ENCODE measurements at regions not wholly inside any gene's neighbourhood (a gene's known extent, or its start where the extent isn't known, plus 50 kb on each side); places are given as distances from the start of the nearest gene placed in this dataset.

- TF ChIP-seq CTCF (IDR thresholded peaks at IDR 0.05) (no peak), POLR2AphosphoS5 (IDR thresholded peaks at IDR 0.05) (no peak)
Observed at GRCh38 chr17:70017112-70017511, 57.9 kb upstream of the KCNJ16 start.

Data from upper lobe of left lung (tissue), 4 donors.